ENCODE measurements at regions not wholly inside any gene's neighbourhood (a gene's known extent, or its start where the extent isn't known, plus 50 kb on each side); places are given as distances from the start of the nearest gene placed in this dataset.

GRCh38 chr3:66822186-66823008 lies 175.7 kb upstream of the KBTBD8 start:
- TF ChIP-seq EP300 (IDR thresholded peaks at IDR 0.05; ENCODE audit: borderline replicate concordance in 1 of 2, low read depth in 2 of 2, low read length in 2 of 2) (no peak), CTCF (IDR thresholded peaks at IDR 0.05; ENCODE audit: control extremely low read depth in 1 of 3, insufficient read depth in 1 of 3, low read depth in 1 of 3, low read length in 3 of 3) (peak; percentile 70 to 94 (median 78)), MAFK (IDR thresholded peaks at IDR 0.05; ENCODE audit: low read depth, low read length) (no peak), POLR2A (IDR thresholded peaks at IDR 0.05; ENCODE audit: control extremely low read depth in 1 of 2, low read depth in 2 of 2, low read length in 2 of 2) (no peak)

Measured in H1 (cell line).